G401 (cell line): ENCODE measurements at regions not wholly inside any gene's neighbourhood (a gene's known extent, or its start where the extent isn't known, plus 50 kb on each side); places are given as distances from the start of the nearest gene placed in this dataset.
"Not testable (repeated sequence)": the region's sequence is repeated elsewhere in the genome, so short reads cannot be mapped to it uniquely, and the experiment has no call there.

Experiments
- DNase-seq: peaks from one replicate; pipeline ENCODE4 v3.0.0-alpha.2; 2015; ENCODE audit warnings: low spot score
- in situ Hi-C: cut with HindIII; loops from 2 replicates; pipeline ENCODE4 v1.10.0; 2016; ENCODE audit warnings: low sequenced_read_pairs, mixed read lengths

- no peak for DNase-seq
- in situ Hi-C loops = no loop called here
Observed at GRCh38 chr2:186327251-186327868, 158.7 kb upstream of the ZC3H15 start.

- in situ Hi-C loops = no loop called here
- DNase-seq = no peak
Observed at GRCh38 chr2:186328838-186329237, 157.2 kb upstream of the ZC3H15 start.

- no peak for DNase-seq
- in situ Hi-C loops = no loop called here
Observed at GRCh38 chr2:186330050-186330449, 156.0 kb upstream of the ZC3H15 start.

GRCh38 chr2:186339716-186340115, 146.3 kb upstream of the ZC3H15 start:
- in situ Hi-C loops = no loop called here
- DNase-seq = no peak

GRCh38 chr2:186342029-186342428, 144.0 kb upstream of the ZC3H15 start:
- in situ Hi-C loops = no loop called here
- no peak for DNase-seq

GRCh38 chr2:186345745-186346144, 140.3 kb upstream of the ZC3H15 start:
- in situ Hi-C loops = no loop called here

GRCh38 chr2:186346216-186346615, 139.8 kb upstream of the ZC3H15 start:
- no peak for DNase-seq
- in situ Hi-C loops = no loop called here

More at GRCh38 chr2:186345745-186346144, 140.3 kb upstream of the ZC3H15 start:
- no peak for DNase-seq

- in situ Hi-C loops = no loop called here
- DNase-seq = peak; percentile 4
Observed at GRCh38 chr2:186347472-186347871, 138.6 kb upstream of the ZC3H15 start.

GRCh38 chr2:186348200-186348599, 137.9 kb upstream of the ZC3H15 start:
- in situ Hi-C loops = no loop called here
- DNase-seq = no peak

GRCh38 chr2:186349508-186349907, 136.6 kb upstream of the ZC3H15 start:
- DNase-seq = no peak
- in situ Hi-C loops = no loop called here

- DNase-seq, in situ Hi-C loops: not testable (repeated sequence)
Observed at GRCh38 chr2:186354160-186354559, 131.9 kb upstream of the ZC3H15 start.

GRCh38 chr2:186365406-186365805, 120.7 kb upstream of the ZC3H15 start:
- no peak for DNase-seq
- in situ Hi-C loops = no loop called here

GRCh38 chr2:186379052-186379451, 107.0 kb upstream of the ZC3H15 start:
- in situ Hi-C loops = no loop called here
- DNase-seq = no peak

GRCh38 chr2:186380805-186381204, 105.3 kb upstream of the ZC3H15 start:
- in situ Hi-C loops = no loop called here
- no peak for DNase-seq

GRCh38 chr2:186381573-186381972, 104.5 kb upstream of the ZC3H15 start:
- DNase-seq = no peak
- in situ Hi-C loops = no loop called here

GRCh38 chr2:186382932-186383331, 103.1 kb upstream of the ZC3H15 start:
- no peak for DNase-seq
- in situ Hi-C loops = no loop called here

- in situ Hi-C loops = no loop called here
- no peak for DNase-seq
Observed at GRCh38 chr2:186384226-186384625, 101.8 kb upstream of the ZC3H15 start.

- in situ Hi-C loops, DNase-seq: not testable (repeated sequence)
Observed at GRCh38 chr2:186385638-186386201, 100.3 kb upstream of the ZC3H15 start.

GRCh38 chr2:186399082-186399644, 86.9 kb upstream of the ZC3H15 start:
- in situ Hi-C loops = no loop called here
- no peak for DNase-seq

GRCh38 chr2:186405842-186406241, 80.2 kb upstream of the ZC3H15 start:
- DNase-seq = no peak
- in situ Hi-C loops = no loop called here

- in situ Hi-C loops = no loop called here
- DNase-seq = no peak
Observed at GRCh38 chr2:186407611-186408010, 78.4 kb upstream of the ZC3H15 start.
